ENCODE measurements at regions not wholly inside any gene's neighbourhood (a gene's known extent, or its start where the extent isn't known, plus 50 kb on each side); places are given as distances from the start of the nearest gene placed in this dataset.

GRCh38 chr13:55403887-55404487, 1736.7 kb upstream of the PRR20A start:
- no peaks in the 10 kb centered on the region for H3K9me3 ChIP-seq
- no peak overlapping the region for H3K4me3 ChIP-seq
- no peak for TF ChIP-seq EP300 (IDR thresholded peaks at IDR 0.05)
- TF ChIP-seq POLR2A (IDR thresholded peaks at IDR 0.05; ENCODE audit: low read depth) = no peak
- TF ChIP-seq CTCF (IDR thresholded peaks at IDR 0.05) = no peak
- no peak for TF ChIP-seq POLR2AphosphoS5 (IDR thresholded peaks at IDR 0.05)
- no peaks in the 10 kb centered on the region for H3K4me1 ChIP-seq
- intact Hi-C loops (cut with DNase I) = no loop called here
- DNase-seq (ENCODE audit: extremely low spot score) = no peak
- no peak overlapping the region for H3K27ac ChIP-seq (replicated peaks in 1 of 4)
- no peaks in the 10 kb centered on the region for H3K27me3 ChIP-seq
- no peaks in the 10 kb centered on the region for H3K36me3 ChIP-seq

GRCh38 chr13:55410398-55411330, 1730.1 kb upstream of the PRR20A start:
- WGBS = 61% methylated on average over 8 of the region's 8 CpGs

GRCh38 chr13:55418095-55418494, 1722.6 kb upstream of the PRR20A start:
- H3K9me3 ChIP-seq = no peaks in the 10 kb centered on the region
- WGBS = 42% methylated on average over 2 of the region's 2 CpGs

More at GRCh38 chr13:55410398-55411330, 1730.1 kb upstream of the PRR20A start:
- no peak overlapping the region for H3K4me3 ChIP-seq
- no peaks in the 10 kb centered on the region for H3K4me1 ChIP-seq
- no peak for DNase-seq (ENCODE audit: extremely low spot score)
- H3K9me3 ChIP-seq = no peaks in the 10 kb centered on the region
- no peak overlapping the region for H3K27ac ChIP-seq (replicated peaks in 1 of 4)
- no peak for TF ChIP-seq EP300 (IDR thresholded peaks at IDR 0.05)
- TF ChIP-seq POLR2A (IDR thresholded peaks at IDR 0.05; ENCODE audit: low read depth) = no peak
- no peak for TF ChIP-seq CTCF (IDR thresholded peaks at IDR 0.05)
- TF ChIP-seq POLR2AphosphoS5 (IDR thresholded peaks at IDR 0.05) = no peak
- intact Hi-C loops (cut with DNase I) = no loop called here
- H3K27me3 ChIP-seq = no peaks in the 10 kb centered on the region
- no peaks in the 10 kb centered on the region for H3K36me3 ChIP-seq

GRCh38 chr13:55432814-55433213, 1707.9 kb upstream of the PRR20A start:
- intact Hi-C loops (cut with DNase I) = no loop called here
- Histone ChIP-seq H3K36me3 (no peaks in the 10 kb centered on the region), H3K27me3 (no peaks in the 10 kb centered on the region), H3K9me3 (no peaks in the 10 kb centered on the region), H3K27ac (replicated peaks in 1 of 4) (no peak overlapping the region), H3K4me1 (no peaks in the 10 kb centered on the region), H3K4me3 (no peak overlapping the region)
- TF ChIP-seq CTCF (IDR thresholded peaks at IDR 0.05) (no peak), POLR2AphosphoS5 (IDR thresholded peaks at IDR 0.05) (no peak), EP300 (IDR thresholded peaks at IDR 0.05) (no peak), POLR2A (IDR thresholded peaks at IDR 0.05; ENCODE audit: low read depth) (no peak)
- DNase-seq (ENCODE audit: extremely low spot score) = no peak
- 69% methylated on average over 4 of the region's 4 CpGs for WGBS

More at GRCh38 chr13:55418095-55418494, 1722.6 kb upstream of the PRR20A start:
- TF ChIP-seq POLR2A (IDR thresholded peaks at IDR 0.05; ENCODE audit: low read depth) = no peak
- no peak for TF ChIP-seq CTCF (IDR thresholded peaks at IDR 0.05)
- no peak for TF ChIP-seq EP300 (IDR thresholded peaks at IDR 0.05)
- TF ChIP-seq POLR2AphosphoS5 (IDR thresholded peaks at IDR 0.05) = no peak
- Histone ChIP-seq H3K27ac (replicated peaks in 1 of 4) (no peak overlapping the region), H3K36me3 (no peaks in the 10 kb centered on the region), H3K4me1 (no peaks in the 10 kb centered on the region), H3K4me3 (no peak overlapping the region), H3K27me3 (no peaks in the 10 kb centered on the region)
- DNase-seq (ENCODE audit: extremely low spot score) = no peak
- intact Hi-C loops (cut with DNase I) = no loop called here

All from esophagus muscularis mucosa (tissue), 4 donors.